ENCODE measurements at regions not wholly inside any gene's neighbourhood (a gene's known extent, or its start where the extent isn't known, plus 50 kb on each side); places are given as distances from the start of the nearest gene placed in this dataset.

GRCh38 chr2:7450188-7450832 is 533.1 kb downstream of the RNF144A start:
- TF ChIP-seq PTTG1 (tag; IDR thresholded peaks at IDR 0.05; ENCODE audit: low read depth), result no peak
- TF ChIP-seq JUN (IDR thresholded peaks at IDR 0.05; ENCODE audit: borderline replicate concordance, low read depth, low read length), result no peak
- TF ChIP-seq JUN (CRISPR knock-in tag; IDR thresholded peaks at IDR 0.05; ENCODE audit: borderline replicate concordance), result no peak
- TF ChIP-seq E2F1 (CRISPR knock-in tag; IDR thresholded peaks at IDR 0.05), result no peak
- TF ChIP-seq CTCF (IDR thresholded peaks at IDR 0.05 in 2 of 3, conservative IDR thresholded peaks at IDR 0.05 in 1 of 3; ENCODE audit: insufficient read depth in 2 of 3, low read depth in 1 of 3, low read length in 3 of 3), result no peak
- TF ChIP-seq ZNF318 (IDR thresholded peaks at IDR 0.05; ENCODE audit: borderline replicate concordance in 1 of 2, low read depth in 1 of 2), result no peak
- TF ChIP-seq ZC3H4 (CRISPR knock-in tag; IDR thresholded peaks at IDR 0.05; ENCODE audit: borderline replicate concordance), result no peak

All from K562 (cell line).